AG04449 (cell line): ENCODE measurements at regions not wholly inside any gene's neighbourhood (a gene's known extent, or its start where the extent isn't known, plus 50 kb on each side); places are given as distances from the start of the nearest gene placed in this dataset.

Experiments used
- CTCF ChIA-PET: fragments of 350-600 bp; formaldehyde crosslinking; extraction: SDS; loops from one replicate; lab custom pipeline; 2021; ENCODE audit warnings: antibody characterized with exemption; lab: Yijun Ruan, JAX
- POLR2A ChIA-PET: fragments of 400-600, 350-600 bp; formaldehyde crosslinking; extraction: SDS; loops from one replicate; lab custom pipeline; 2020; ENCODE audit warnings: antibody characterized with exemption, inconsistent platforms; lab: Yijun Ruan, JAX
- DNase-seq: peaks from one replicate; pipeline ENCODE4 v3.0.0-alpha.2; 2010; ENCODE audit warnings: low read depth, low spot score
- H3K4me3 ChIP-seq: 2 replicates; pipeline ENCODE4 v1.5.1; 2011; ENCODE audit warnings: low read depth, mild to moderate bottlenecking, control low read depth, low read length
- CTCF ChIP-seq: IDR thresholded peaks from one replicate; pipeline ENCODE4 v1.5.1; 2011; ENCODE audit warnings: mild to moderate bottlenecking, moderate library complexity, low read length, control low read depth, inconsistent platforms; ENCODE audit not compliant: insufficient read depth; ENCODE audit errors: missing control alignments

GRCh38 chr4:180898305-180898704, 1344.9 kb upstream of the TENM3 start:
- CTCF ChIA-PET: no interaction called here
- POLR2A ChIA-PET: no interaction called here
- H3K4me3 ChIP-seq: no peak overlapping the region
- no peak for DNase-seq
- TF ChIP-seq CTCF: no peak

GRCh38 chr4:180900781-180901180, 1342.4 kb upstream of the TENM3 start:
- DNase-seq: no peak
- CTCF ChIA-PET: no interaction called here
- no peak overlapping the region for H3K4me3 ChIP-seq
- POLR2A ChIA-PET: no interaction called here
- TF ChIP-seq CTCF: no peak

- H3K4me3 ChIP-seq: no peak overlapping the region
- DNase-seq: no peak
- POLR2A ChIA-PET: no interaction called here
- CTCF ChIA-PET: interaction anchor here (0.9 to 2.7 kb wide), 6 partner anchors 8 to 177 kb away, joined by 3 to 11 read pairs (median 4); no protein-coding TSS in a partner anchor
- peak; percentile 37 for TF ChIP-seq CTCF
Measured at GRCh38 chr4:180909279-180909678, 1333.9 kb upstream of the TENM3 start.

GRCh38 chr4:180913750-180914149, 1329.5 kb upstream of the TENM3 start:
- POLR2A ChIA-PET: interaction anchor here (0.7 kb wide), 1 partner anchor 9 kb away, joined by 3 read pairs; no protein-coding TSS in a partner anchor
- no peak for DNase-seq
- CTCF ChIA-PET: no interaction called here
- no peak overlapping the region for H3K4me3 ChIP-seq
- no peak for TF ChIP-seq CTCF

- no peak overlapping the region for H3K4me3 ChIP-seq
- DNase-seq: peak; percentile 4
- ChIA-PET POLR2A (interaction anchor here (0.6 kb wide), 1 partner anchor 10 kb away, joined by 3 read pairs; no protein-coding TSS in a partner anchor), CTCF (interaction anchor here (1.2 kb wide), 1 partner anchor 9 kb away, joined by 3 read pairs; no protein-coding TSS in a partner anchor)
- TF ChIP-seq CTCF: no peak
Measured at GRCh38 chr4:180923486-180923885, 1319.7 kb upstream of the TENM3 start.

- POLR2A ChIA-PET: no interaction called here
- TF ChIP-seq CTCF: no peak
- CTCF ChIA-PET: no interaction called here
- no peak for DNase-seq
- H3K4me3 ChIP-seq: no peak overlapping the region
Measured at GRCh38 chr4:180925805-180926204, 1317.4 kb upstream of the TENM3 start.
